ENCODE measurements at regions not wholly inside any gene's neighbourhood (a gene's known extent, or its start where the extent isn't known, plus 50 kb on each side); places are given as distances from the start of the nearest gene placed in this dataset.

DNA sequence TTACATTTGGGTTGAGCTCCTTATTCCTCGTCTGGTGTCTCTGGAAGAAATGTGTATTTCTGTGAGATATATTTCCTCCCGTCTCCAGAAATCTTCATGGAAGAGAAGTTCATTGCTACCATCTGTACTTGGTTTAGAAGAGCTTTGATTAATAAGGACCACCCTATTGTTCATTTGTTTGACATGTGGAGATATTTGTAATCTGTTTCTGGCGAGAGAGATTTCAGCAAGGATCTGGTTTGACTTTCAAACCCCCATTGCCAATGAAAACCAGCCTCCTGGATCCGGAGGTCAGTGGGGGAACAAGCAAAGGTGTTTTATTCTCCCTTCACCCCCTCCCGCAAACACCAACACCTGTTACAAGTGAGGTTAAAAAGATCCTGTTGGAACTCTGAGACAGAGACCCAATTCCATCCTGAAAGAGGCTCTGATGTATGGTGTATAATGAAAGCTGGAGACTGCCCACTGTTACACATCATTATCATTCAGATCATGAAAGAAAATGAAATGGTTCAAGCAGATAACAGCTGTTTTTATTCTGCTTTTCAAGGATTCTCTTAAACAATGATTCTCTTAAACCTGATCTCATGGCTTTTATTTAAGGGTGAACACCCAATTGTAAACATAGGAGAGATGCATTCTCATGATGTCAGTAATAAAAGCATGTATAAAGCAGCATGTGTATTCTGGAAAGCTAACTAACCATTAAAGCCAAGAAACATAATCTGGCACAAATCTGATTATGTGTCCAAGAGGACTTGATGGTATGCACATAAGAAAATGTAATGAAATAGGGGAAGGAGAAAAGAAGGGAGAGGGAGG, 393.5 kb upstream of the ADGRL2 start:
- POLR2A ChIA-PET (ENCODE audit: low non-redundant PET): no interaction called here
- CTCF ChIA-PET: no interaction called here
- no peak for DNase-seq (ENCODE audit: low spot score)
- intact Hi-C loops (cut with micrococcal nuclease; ENCODE audit: unreplicated experiment): no loop called here
- no TSS peak for BruUV-seq (replicated peaks)
- Histone ChIP-seq H3K9me3 (ENCODE audit: low read depth, low read length, poor library complexity, severe bottlenecking) (no peaks in the 10 kb centered on the region), H3K4me3 (ENCODE audit: low read depth, low read length, poor library complexity, severe bottlenecking) (no peak overlapping the region), H3K27me3 (replicated peaks; ENCODE audit: insufficient read depth, low read depth, low read length, poor library complexity) (no peaks in the 10 kb centered on the region), H3K27ac (ENCODE audit: low read depth, low read length, poor library complexity, severe bottlenecking) (no peak overlapping the region), H3K36me3 (ENCODE audit: insufficient read depth, low read length, poor library complexity, severe bottlenecking) (no peaks in the 10 kb centered on the region), H3K4me1 (ENCODE audit: insufficient read depth, low read length, poor library complexity, severe bottlenecking) (no peaks in the 10 kb centered on the region)
- TF ChIP-seq CTCF (conservative IDR thresholded peaks at IDR 0.05; ENCODE audit: low read depth, low read length) (no peak), EZH2 (IDR thresholded peaks at IDR 0.05; ENCODE audit: borderline replicate concordance, low read depth, low read length, poor library complexity, severe bottlenecking) (no peak)

GRCh38 chr1:81406292-81406999, 394.3 kb upstream of the ADGRL2 start:
- TF ChIP-seq EZH2 (IDR thresholded peaks at IDR 0.05; ENCODE audit: borderline replicate concordance, low read depth, low read length, poor library complexity, severe bottlenecking) (no peak), CTCF (conservative IDR thresholded peaks at IDR 0.05; ENCODE audit: low read depth, low read length) (no peak)
- no peak overlapping the region for H3K27ac ChIP-seq (ENCODE audit: low read depth, low read length, poor library complexity, severe bottlenecking)
- no peaks in the 10 kb centered on the region for H3K9me3 ChIP-seq (ENCODE audit: low read depth, low read length, poor library complexity, severe bottlenecking)
- no peaks in the 10 kb centered on the region for H3K36me3 ChIP-seq (ENCODE audit: insufficient read depth, low read length, poor library complexity, severe bottlenecking)
- H3K4me1 ChIP-seq (ENCODE audit: insufficient read depth, low read length, poor library complexity, severe bottlenecking): no peaks in the 10 kb centered on the region
- CTCF ChIA-PET: no interaction called here
- H3K27me3 ChIP-seq (replicated peaks; ENCODE audit: insufficient read depth, low read depth, low read length, poor library complexity): no peaks in the 10 kb centered on the region
- POLR2A ChIA-PET (ENCODE audit: low non-redundant PET): no interaction called here
- intact Hi-C loops (cut with micrococcal nuclease; ENCODE audit: unreplicated experiment): no loop called here
- H3K4me3 ChIP-seq (ENCODE audit: low read depth, low read length, poor library complexity, severe bottlenecking): no peak overlapping the region
- no peak for DNase-seq (ENCODE audit: low spot score)
- no TSS peak for BruUV-seq (replicated peaks)

DNA sequence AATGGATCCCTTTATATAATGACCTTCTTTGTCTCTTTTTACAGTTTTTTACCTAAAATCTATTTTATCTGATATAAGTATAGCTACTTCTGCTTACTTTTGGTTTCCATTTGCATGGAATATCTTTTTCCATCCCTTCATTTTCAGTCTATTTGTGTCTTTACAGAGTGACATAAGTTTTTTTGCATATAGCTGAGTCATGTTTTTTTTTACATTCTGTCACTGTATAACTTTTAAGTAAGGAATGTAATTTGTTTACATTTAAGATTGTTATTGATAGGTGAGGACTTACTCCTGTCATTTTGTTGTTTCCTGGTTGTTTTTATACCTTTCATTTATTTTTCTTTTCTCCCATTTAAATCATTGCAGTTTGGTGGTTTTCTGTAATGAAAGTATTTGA, 402.7 kb upstream of the ADGRL2 start:
- Histone ChIP-seq H3K36me3 (ENCODE audit: insufficient read depth, low read length, poor library complexity, severe bottlenecking) (no peaks in the 10 kb centered on the region), H3K4me1 (ENCODE audit: insufficient read depth, low read length, poor library complexity, severe bottlenecking) (no peaks in the 10 kb centered on the region), H3K27ac (ENCODE audit: low read depth, low read length, poor library complexity, severe bottlenecking) (no peak overlapping the region), H3K9me3 (ENCODE audit: low read depth, low read length, poor library complexity, severe bottlenecking) (no peaks in the 10 kb centered on the region), H3K27me3 (replicated peaks; ENCODE audit: insufficient read depth, low read depth, low read length, poor library complexity) (no peaks in the 10 kb centered on the region), H3K4me3 (ENCODE audit: low read depth, low read length, poor library complexity, severe bottlenecking) (no peak overlapping the region)
- DNase-seq (ENCODE audit: low spot score): no peak
- ChIA-PET POLR2A (ENCODE audit: low non-redundant PET) (no interaction called here), CTCF (no interaction called here)
- no peak for TF ChIP-seq EZH2 (IDR thresholded peaks at IDR 0.05; ENCODE audit: borderline replicate concordance, low read depth, low read length, poor library complexity, severe bottlenecking)
- no peak for TF ChIP-seq CTCF (conservative IDR thresholded peaks at IDR 0.05; ENCODE audit: low read depth, low read length)
- BruUV-seq (replicated peaks): no TSS peak
- intact Hi-C loops (cut with micrococcal nuclease; ENCODE audit: unreplicated experiment): no loop called here

Data from A673 (cell line).